Esophagus muscularis mucosa (tissue), 4 donors: ENCODE measurements at regions not wholly inside any gene's neighbourhood (a gene's known extent, or its start where the extent isn't known, plus 50 kb on each side); places are given as distances from the start of the nearest gene placed in this dataset.

Source experiments
- DNase-seq: peaks from one replicate; pipeline ENCODE4 v3.0.0-alpha.2; 2017; ENCODE audit errors: extremely low spot score
- H3K27ac ChIP-seq, 4 donors: fragments of 200-600 bp; sonication (generic); replicated peaks in 1 of 4; 1 replicate in 3 of 4; 2 replicates in 1 of 4; pipeline ENCODE4 v1.5.1; 2016 to 2019; ENCODE audit warnings: mild to moderate bottlenecking in 1 of 4
- H3K27me3 ChIP-seq, 4 donors: fragments of 200-600 bp; sonication (generic); one replicate each; pipeline versions ENCODE4 v1.5.1 to v1.6.0; 2016 to 2019
- H3K36me3 ChIP-seq, 4 donors: fragments of 200-600 bp; sonication (generic); one replicate each; pipeline ENCODE4 v1.5.1; 2016 to 2019
- H3K4me1 ChIP-seq, 4 donors: fragments of 200-600 bp; sonication (generic); one replicate each; pipeline ENCODE4 v1.5.1; 2016 to 2019
- H3K4me3 ChIP-seq, 4 donors: fragments of 200-600 bp; sonication (generic); 1 replicate in 2 of 4; 2 replicates in 2 of 4; pipeline ENCODE4 v1.5.1; 2016 to 2019; ENCODE audit warnings: mild to moderate bottlenecking in 4 of 4, moderate library complexity in 1 of 4
- H3K9me3 ChIP-seq, 4 donors: fragments of 200-600 bp; sonication (generic); 1 replicate in 3 of 4; 2 replicates in 1 of 4; pipeline ENCODE4 v1.5.1; 2016 to 2019
- EP300 ChIP-seq: sonication (generic); formaldehyde crosslinking; IDR thresholded peaks from one replicate; pipeline ENCODE4 v1.6.1; 2017; ENCODE audit warnings: antibody characterized with exemption
- POLR2A ChIP-seq: fragments of 450-650 bp; IDR thresholded peaks from one replicate; pipeline ENCODE4 v1.6.1; 2017; ENCODE audit warnings: antibody characterized with exemption, moderate library complexity, mild to moderate bottlenecking, low read depth
- POLR2AphosphoS5 ChIP-seq, 2 donors: sonication (generic); formaldehyde crosslinking; IDR thresholded peaks; one replicate each; pipeline ENCODE4 v1.6.1; 2017; ENCODE audit warnings: antibody characterized with exemption in 2 of 2
- WGBS: methylation state at CpG from one replicate; pipeline ENCODE4 v1.1.5; 2018; 5-methylcytosine and 5-hydroxymethylcytosine counted together
- intact Hi-C: fragments of 100-400 bp; cut with DNase I; formaldehyde crosslinking; loops from one replicate; pipeline ENCODE4 v1.15.1; 2023
- TF ChIP-seq, protein P1 (sequence below), 3 experiments: fragments of 200-600 bp in 2 of 3; fragments of 450-650 bp in 1 of 3; sonication (generic) in 2 of 3; IDR thresholded peaks; one replicate each; pipeline ENCODE4 v1.5.1; 2017 to 2019; ENCODE audit warnings: antibody characterized with exemption in 3 of 3, mild to moderate bottlenecking in 2 of 3, moderate library complexity in 1 of 3

DNA sequence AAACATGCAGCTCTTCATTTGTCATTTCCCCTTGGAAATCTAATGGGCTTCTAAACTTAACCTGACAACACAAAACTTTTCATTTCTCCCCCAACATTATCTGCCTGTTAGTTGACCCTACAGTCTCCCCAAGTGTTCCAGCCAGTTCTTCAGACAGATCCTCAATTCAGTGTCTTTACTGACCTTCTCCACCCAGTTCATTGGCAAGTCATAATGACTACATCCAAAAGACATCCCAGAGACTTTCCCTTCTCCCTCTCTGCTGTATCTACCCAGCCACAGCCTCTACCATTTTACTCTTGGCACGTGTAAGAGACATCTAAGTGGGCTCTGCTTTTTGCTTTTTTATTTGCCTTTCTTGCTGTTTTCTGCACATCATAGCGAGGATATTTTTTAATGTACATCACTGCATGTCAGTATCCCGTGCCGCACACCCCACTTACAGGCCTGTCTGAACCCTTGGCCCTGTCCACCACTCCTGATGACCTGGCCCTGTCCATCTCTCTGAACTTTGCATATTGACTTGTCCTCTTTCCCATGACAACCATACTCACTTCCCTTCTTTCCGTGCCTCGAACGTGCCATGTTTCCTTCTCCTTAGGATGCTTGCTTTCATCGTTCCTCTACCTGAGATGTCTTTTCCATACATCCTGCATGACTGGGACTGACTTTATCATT is 391.9 kb downstream of the IRS2 start:
- Histone ChIP-seq H3K9me3 (no peaks in the 10 kb centered on the region), H3K27me3 (no peaks in the 10 kb centered on the region), H3K36me3 (no peaks in the 10 kb centered on the region), H3K27ac (no peak overlapping the region), H3K4me1 (no peaks in the 10 kb centered on the region), H3K4me3 (no peak overlapping the region)
- DNase-seq: peak; percentile 12
- WGBS: 86% methylated on average over 8 of the region's 8 CpGs
- intact Hi-C loops: loop anchor here (10.0 kb wide), 1 partner anchor 130 kb away; no protein-coding TSS in a partner anchor
- no peak for TF ChIP-seq POLR2A
- TF ChIP-seq, protein P1, sequence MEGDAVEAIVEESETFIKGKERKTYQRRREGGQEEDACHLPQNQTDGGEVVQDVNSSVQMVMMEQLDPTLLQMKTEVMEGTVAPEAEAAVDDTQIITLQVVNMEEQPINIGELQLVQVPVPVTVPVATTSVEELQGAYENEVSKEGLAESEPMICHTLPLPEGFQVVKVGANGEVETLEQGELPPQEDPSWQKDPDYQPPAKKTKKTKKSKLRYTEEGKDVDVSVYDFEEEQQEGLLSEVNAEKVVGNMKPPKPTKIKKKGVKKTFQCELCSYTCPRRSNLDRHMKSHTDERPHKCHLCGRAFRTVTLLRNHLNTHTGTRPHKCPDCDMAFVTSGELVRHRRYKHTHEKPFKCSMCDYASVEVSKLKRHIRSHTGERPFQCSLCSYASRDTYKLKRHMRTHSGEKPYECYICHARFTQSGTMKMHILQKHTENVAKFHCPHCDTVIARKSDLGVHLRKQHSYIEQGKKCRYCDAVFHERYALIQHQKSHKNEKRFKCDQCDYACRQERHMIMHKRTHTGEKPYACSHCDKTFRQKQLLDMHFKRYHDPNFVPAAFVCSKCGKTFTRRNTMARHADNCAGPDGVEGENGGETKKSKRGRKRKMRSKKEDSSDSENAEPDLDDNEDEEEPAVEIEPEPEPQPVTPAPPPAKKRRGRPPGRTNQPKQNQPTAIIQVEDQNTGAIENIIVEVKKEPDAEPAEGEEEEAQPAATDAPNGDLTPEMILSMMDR (IDR thresholded peaks at IDR 0.05): no peak

DNA sequence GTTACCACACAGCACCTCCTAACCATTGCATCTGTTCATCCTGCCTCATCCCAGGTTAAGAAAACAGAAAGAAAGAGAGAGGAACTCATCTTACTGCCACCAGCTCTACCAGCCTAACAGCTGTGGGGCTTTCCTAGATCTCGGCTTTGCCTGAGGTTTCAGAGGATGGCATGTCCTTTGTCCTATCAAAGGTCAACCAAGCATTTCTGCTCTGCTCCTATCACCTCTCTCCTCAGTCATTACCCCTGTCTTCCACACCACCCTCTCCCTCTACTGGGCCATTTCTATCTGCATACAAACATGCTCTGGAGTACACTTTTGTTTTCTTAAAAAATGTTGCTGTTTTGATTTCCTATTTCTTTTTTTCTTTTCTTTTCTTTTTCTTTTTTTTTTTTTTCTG is 393.3 kb downstream of the IRS2 start:
- intact Hi-C loops: loop anchor here (10.0 kb wide), 1 partner anchor 132 kb away; no protein-coding TSS in a partner anchor
- no peaks in the 10 kb centered on the region for H3K36me3 ChIP-seq
- TF ChIP-seq EP300 (no peak), POLR2A (no peak)
- no peaks in the 10 kb centered on the region for H3K27me3 ChIP-seq
- H3K4me1 ChIP-seq: peaks cover 0 to 4% (median 0%) of the 10 kb centered on the region in 4 donors
- H3K4me3 ChIP-seq: no peak overlapping the region
- no peak for DNase-seq
- H3K9me3 ChIP-seq: no peaks in the 10 kb centered on the region
- 44% methylated on average over 1 of the region's 1 CpG for WGBS
- no peak overlapping the region for H3K27ac ChIP-seq

DNA sequence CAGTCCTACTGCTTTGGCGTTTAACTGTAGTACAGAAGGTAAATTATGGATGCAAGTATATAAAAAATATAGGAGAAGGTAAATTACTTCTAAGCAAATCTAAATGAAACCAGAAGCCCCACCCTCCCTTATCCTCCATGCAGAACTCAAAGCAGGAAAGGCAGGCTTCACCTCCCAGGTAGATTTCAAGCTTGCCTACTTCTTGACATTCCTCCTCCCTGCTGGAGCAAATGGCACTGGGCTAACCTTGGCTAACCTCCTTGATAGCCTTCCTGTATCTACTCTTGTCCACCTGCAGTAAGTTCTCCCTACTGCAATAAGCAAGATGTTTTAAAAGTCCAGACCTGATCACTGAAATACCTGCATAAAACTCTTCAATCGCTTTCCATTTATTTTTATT is 396.0 kb downstream of the IRS2 start:
- Histone ChIP-seq H3K27ac (no peak overlapping the region), H3K9me3 (no peaks in the 10 kb centered on the region), H3K4me1 (peaks cover 0 to 14% (median 0%) of the 10 kb centered on the region in 4 donors), H3K27me3 (no peaks in the 10 kb centered on the region), H3K4me3 (no peak overlapping the region), H3K36me3 (no peaks in the 10 kb centered on the region)
- DNase-seq: no peak
- 95% methylated on average over 2 of the region's 2 CpGs for WGBS
- intact Hi-C loops: loop anchor here (10.0 kb wide), 1 partner anchor 134 kb away; no protein-coding TSS in a partner anchor
- TF ChIP-seq, protein P1 (IDR thresholded peaks at IDR 0.05): no peak
- TF ChIP-seq POLR2A (no peak), POLR2AphosphoS5 (IDR thresholded peaks at IDR 0.05) (no peak), EP300 (no peak)

DNA sequence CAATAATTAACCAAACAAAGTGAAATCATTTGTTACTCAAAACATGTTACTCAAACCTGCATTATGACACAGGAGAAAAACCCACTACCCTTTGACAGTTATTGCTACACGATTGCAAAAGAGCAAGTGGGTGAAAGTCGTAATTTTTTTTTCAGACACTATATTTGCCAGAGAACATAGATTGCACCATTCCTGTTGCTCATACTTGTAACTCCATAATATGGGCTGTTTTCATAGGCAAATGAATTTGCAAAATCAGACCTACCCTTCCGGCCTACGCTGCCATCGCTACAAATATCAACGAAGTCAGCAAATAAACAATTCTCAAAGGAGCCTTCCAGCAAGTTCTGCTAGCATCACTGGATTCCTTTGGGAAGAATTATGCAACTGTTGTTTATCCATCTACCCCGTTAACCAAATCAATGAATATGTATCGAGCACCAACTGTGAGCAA is 396.5 kb downstream of the IRS2 start:
- Histone ChIP-seq H3K9me3 (no peaks in the 10 kb centered on the region), H3K4me1 (peaks cover 0 to 14% (median 0%) of the 10 kb centered on the region in 4 donors), H3K27ac (no peak overlapping the region), H3K4me3 (no peak overlapping the region), H3K27me3 (no peaks in the 10 kb centered on the region), H3K36me3 (no peaks in the 10 kb centered on the region)
- intact Hi-C loops: loop anchor here (10.0 kb wide), 1 partner anchor 135 kb away; no protein-coding TSS in a partner anchor
- TF ChIP-seq POLR2AphosphoS5 (IDR thresholded peaks at IDR 0.05): no peak
- TF ChIP-seq, protein P1 (IDR thresholded peaks at IDR 0.05): no peak
- TF ChIP-seq POLR2A: no peak
- no peak for TF ChIP-seq EP300
- DNase-seq: no peak
- 80% methylated on average over 8 of the region's 8 CpGs for WGBS

DNA sequence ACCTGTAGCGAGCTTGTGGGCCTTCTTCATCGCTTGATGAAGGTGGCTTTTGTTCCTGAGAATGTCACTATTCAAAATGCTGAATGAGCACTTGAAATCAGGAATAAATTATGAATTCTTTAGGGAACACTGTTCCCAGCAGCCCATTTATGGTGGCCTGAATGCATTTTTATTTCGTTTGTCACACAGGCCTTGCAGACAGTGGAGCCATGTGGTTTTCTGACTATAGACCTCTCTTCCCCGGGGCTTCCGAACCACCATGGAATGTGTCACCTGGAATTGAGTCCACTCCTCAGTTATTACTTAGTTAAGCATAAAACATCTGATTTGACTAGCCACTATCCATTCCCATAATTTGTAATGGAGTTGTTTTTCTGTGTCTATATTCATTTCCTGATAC is 396.9 kb downstream of the IRS2 start:
- no peak overlapping the region for H3K4me3 ChIP-seq
- H3K4me1 ChIP-seq: peaks cover 0 to 14% (median 0%) of the 10 kb centered on the region in 4 donors
- H3K27me3 ChIP-seq: no peaks in the 10 kb centered on the region
- TF ChIP-seq POLR2A (no peak), POLR2AphosphoS5 (IDR thresholded peaks at IDR 0.05) (no peak), EP300 (no peak)
- 88% methylated on average over 5 of the region's 5 CpGs for WGBS
- H3K9me3 ChIP-seq: no peaks in the 10 kb centered on the region
- no peaks in the 10 kb centered on the region for H3K36me3 ChIP-seq
- intact Hi-C loops: no loop called here
- no peak overlapping the region for H3K27ac ChIP-seq
- peak; percentile 24 for DNase-seq
